Neural progenitor cell (in vitro differentiated cells): ENCODE measurements at regions not wholly inside any gene's neighbourhood (a gene's known extent, or its start where the extent isn't known, plus 50 kb on each side); places are given as distances from the start of the nearest gene placed in this dataset.

Source experiments
- CTCF ChIP-seq: fragments of 200-600 bp; sonication (generic); IDR thresholded peaks from 2 replicates; pipeline ENCODE4 v1.5.1; 2017; ENCODE audit warnings: antibody characterized with exemption, mild to moderate bottlenecking
- EZH2 ChIP-seq: fragments of 200-600 bp; sonication (generic); IDR thresholded peaks from 2 replicates; pipeline ENCODE4 v1.6.1; 2017; ENCODE audit warnings: antibody characterized with exemption, mild to moderate bottlenecking, moderate library complexity

DNA sequence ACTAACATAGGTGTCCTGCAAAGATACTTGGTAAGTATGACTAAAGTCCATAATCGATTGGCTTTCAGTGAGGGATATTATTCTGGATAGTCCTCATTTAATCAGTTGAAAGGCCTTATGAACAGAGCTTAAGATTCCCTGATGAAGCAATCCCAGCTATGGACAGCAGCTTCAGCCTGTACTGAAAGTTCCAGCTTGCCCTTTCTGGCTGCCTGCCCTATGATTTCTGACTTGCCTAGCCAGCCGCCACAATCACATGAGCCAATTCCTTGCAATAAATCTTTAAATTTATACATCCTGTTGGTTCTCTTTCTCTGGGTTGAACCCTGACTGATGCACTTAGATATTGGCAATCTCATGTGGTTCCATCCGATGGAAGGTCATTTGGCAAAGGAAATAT lies 759.0 kb upstream of the API5 start:
- TF ChIP-seq CTCF (no peak), EZH2 (no peak)
